ENCODE measurements at regions not wholly inside any gene's neighbourhood (a gene's known extent, or its start where the extent isn't known, plus 50 kb on each side); places are given as distances from the start of the nearest gene placed in this dataset.

GRCh38 chr5:88485531-88485930, 216.9 kb upstream of the TMEM161B start:
- TF ChIP-seq POLR2A (IDR thresholded peaks at IDR 0.05) (no peak), EP300 (IDR thresholded peaks at IDR 0.05; ENCODE audit: low read depth) (no peak)
- TF ChIP-seq, protein P1, sequence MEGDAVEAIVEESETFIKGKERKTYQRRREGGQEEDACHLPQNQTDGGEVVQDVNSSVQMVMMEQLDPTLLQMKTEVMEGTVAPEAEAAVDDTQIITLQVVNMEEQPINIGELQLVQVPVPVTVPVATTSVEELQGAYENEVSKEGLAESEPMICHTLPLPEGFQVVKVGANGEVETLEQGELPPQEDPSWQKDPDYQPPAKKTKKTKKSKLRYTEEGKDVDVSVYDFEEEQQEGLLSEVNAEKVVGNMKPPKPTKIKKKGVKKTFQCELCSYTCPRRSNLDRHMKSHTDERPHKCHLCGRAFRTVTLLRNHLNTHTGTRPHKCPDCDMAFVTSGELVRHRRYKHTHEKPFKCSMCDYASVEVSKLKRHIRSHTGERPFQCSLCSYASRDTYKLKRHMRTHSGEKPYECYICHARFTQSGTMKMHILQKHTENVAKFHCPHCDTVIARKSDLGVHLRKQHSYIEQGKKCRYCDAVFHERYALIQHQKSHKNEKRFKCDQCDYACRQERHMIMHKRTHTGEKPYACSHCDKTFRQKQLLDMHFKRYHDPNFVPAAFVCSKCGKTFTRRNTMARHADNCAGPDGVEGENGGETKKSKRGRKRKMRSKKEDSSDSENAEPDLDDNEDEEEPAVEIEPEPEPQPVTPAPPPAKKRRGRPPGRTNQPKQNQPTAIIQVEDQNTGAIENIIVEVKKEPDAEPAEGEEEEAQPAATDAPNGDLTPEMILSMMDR (IDR thresholded peaks at IDR 0.05), result no peak

Data from transverse colon (tissue), 3 donors.